ENCODE measurements at regions not wholly inside any gene's neighbourhood (a gene's known extent, or its start where the extent isn't known, plus 50 kb on each side); places are given as distances from the start of the nearest gene placed in this dataset.

DNA sequence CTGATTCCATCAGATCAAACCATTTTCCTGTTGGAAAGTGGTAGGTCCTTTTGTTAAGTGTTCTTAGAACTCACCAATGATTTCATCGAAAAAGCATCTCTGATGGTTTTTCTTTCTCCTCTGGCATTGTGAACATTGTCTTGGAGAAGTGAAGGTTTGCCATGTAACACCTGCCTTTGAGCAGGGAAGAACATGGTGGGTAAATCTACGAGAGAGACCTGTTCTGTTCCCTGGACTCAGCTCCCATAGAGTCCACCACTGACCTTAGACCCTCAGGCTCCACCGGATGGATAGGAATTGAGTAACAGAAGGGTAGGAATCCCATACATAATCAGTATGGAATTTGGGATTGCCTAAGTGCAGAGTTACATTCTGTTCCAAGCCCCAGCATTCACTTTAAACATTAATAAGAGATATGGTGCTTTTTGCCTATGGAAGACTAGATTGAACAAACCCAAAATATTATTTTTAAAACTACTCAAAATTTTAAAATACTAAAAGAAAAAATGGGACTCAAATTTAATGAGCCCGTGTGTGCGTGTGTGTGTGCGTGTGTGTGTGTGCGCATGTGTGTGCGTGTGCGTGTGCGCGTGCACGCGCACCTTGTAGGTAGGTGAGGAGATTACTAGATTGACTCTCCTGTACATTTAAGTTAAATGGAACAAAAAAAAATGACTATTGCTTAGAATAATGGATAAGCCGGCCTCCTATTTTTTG, 92.0 kb downstream of the C9orf152 start:
- Histone ChIP-seq H3K4me3 (ENCODE audit: low read length) (no peak overlapping the region), H3K9me3 (ENCODE audit: control insufficient read depth in 1 of 2, insufficient read depth in 1 of 2, low read length in 2 of 2) (no peaks in the 10 kb centered on the region), H3K27me3 (ENCODE audit: control insufficient read depth in 1 of 2, insufficient read depth in 2 of 2, low read length in 2 of 2) (no peaks in the 10 kb centered on the region), H3K36me3 (ENCODE audit: insufficient read depth, low read length) (no peaks in the 10 kb centered on the region), H3K27ac (ENCODE audit: low read depth in 1 of 2, low read length in 2 of 2) (no peak overlapping the region), H3K4me1 (ENCODE audit: insufficient read depth, low read length) (no peaks in the 10 kb centered on the region)
- intact Hi-C loops (cut with DNase I, micrococcal nuclease): no loop called here
- H3K36me3 Mint-ChIP-seq (ENCODE audit: low read depth): no peaks in the 10 kb centered on the region
- ChIA-PET CTCF (no interaction called here), POLR2A (no interaction called here)
- no peak overlapping the region for H3K27ac Mint-ChIP-seq
- no peak for DNase-seq
- ATAC-seq (ENCODE audit: poor library complexity): no peak
- H3K27me3 Mint-ChIP-seq: no peaks in the 10 kb centered on the region
- H3K9me3 Mint-ChIP-seq: no peaks in the 10 kb centered on the region
- no peak overlapping the region for H3K4me3 Mint-ChIP-seq
- TF ChIP-seq, protein P1, sequence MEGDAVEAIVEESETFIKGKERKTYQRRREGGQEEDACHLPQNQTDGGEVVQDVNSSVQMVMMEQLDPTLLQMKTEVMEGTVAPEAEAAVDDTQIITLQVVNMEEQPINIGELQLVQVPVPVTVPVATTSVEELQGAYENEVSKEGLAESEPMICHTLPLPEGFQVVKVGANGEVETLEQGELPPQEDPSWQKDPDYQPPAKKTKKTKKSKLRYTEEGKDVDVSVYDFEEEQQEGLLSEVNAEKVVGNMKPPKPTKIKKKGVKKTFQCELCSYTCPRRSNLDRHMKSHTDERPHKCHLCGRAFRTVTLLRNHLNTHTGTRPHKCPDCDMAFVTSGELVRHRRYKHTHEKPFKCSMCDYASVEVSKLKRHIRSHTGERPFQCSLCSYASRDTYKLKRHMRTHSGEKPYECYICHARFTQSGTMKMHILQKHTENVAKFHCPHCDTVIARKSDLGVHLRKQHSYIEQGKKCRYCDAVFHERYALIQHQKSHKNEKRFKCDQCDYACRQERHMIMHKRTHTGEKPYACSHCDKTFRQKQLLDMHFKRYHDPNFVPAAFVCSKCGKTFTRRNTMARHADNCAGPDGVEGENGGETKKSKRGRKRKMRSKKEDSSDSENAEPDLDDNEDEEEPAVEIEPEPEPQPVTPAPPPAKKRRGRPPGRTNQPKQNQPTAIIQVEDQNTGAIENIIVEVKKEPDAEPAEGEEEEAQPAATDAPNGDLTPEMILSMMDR (IDR thresholded peaks at IDR 0.05): no peak
- H3K4me1 Mint-ChIP-seq (ENCODE audit: low read depth): no peaks in the 10 kb centered on the region

DNA sequence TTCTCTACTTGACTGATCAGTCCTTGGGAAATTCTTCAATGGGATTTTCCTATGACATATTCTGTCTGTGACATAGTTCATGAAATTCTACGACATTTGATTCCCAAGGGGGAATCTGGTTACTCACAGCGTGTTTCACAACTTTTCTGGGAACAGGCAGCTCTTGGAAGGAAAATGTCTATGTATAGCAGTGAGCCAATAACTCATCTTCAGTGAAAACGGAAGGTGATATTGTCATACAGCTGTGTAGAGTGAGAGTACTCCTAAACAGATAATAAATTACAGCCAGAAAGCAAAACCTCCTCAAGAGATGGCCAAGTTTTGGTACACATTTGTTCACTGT, 91.4 kb downstream of the C9orf152 start:
- Histone ChIP-seq H3K4me1 (ENCODE audit: insufficient read depth, low read length) (no peaks in the 10 kb centered on the region), H3K9me3 (ENCODE audit: control insufficient read depth in 1 of 2, insufficient read depth in 1 of 2, low read length in 2 of 2) (no peaks in the 10 kb centered on the region), H3K27ac (ENCODE audit: low read depth in 1 of 2, low read length in 2 of 2) (no peak overlapping the region), H3K27me3 (ENCODE audit: control insufficient read depth in 1 of 2, insufficient read depth in 2 of 2, low read length in 2 of 2) (no peaks in the 10 kb centered on the region), H3K36me3 (ENCODE audit: insufficient read depth, low read length) (no peaks in the 10 kb centered on the region), H3K4me3 (ENCODE audit: low read length) (no peak overlapping the region)
- Mint-ChIP-seq H3K4me1 (ENCODE audit: low read depth) (no peaks in the 10 kb centered on the region), H3K36me3 (ENCODE audit: low read depth) (no peaks in the 10 kb centered on the region), H3K4me3 (no peak overlapping the region), H3K27me3 (no peaks in the 10 kb centered on the region), H3K9me3 (no peaks in the 10 kb centered on the region), H3K27ac (no peak overlapping the region)
- ChIA-PET POLR2A (no interaction called here), CTCF (no interaction called here)
- DNase-seq: no peak
- intact Hi-C loops (cut with DNase I, micrococcal nuclease): no loop called here
- no peak for ATAC-seq (ENCODE audit: poor library complexity)
- TF ChIP-seq, protein P1 (IDR thresholded peaks at IDR 0.05): no peak

DNA sequence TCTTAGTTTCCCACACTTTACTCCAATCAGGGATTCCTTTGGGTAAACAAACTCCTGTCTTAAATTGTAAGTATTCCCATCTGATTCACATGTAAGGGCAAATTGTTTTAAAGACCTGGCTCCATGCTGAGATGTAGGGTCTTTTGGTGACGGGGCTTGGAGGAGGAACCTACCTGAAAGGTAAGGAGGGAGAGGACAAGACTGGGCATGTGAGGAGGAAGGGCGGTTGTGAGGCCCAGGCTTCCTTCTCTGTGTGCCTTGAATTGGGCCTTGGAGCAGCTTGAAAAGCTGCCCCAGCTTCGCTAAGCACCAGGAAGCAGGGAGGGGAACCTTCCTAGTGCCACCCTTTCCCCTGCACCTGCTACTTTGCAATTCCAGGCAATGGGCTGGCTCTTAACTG, 86.8 kb downstream of the C9orf152 start:
- ATAC-seq (ENCODE audit: poor library complexity): no peak
- Histone ChIP-seq H3K27me3 (ENCODE audit: control insufficient read depth in 1 of 2, insufficient read depth in 2 of 2, low read length in 2 of 2) (no peaks in the 10 kb centered on the region), H3K4me3 (ENCODE audit: low read length) (no peak overlapping the region), H3K27ac (ENCODE audit: low read depth in 1 of 2, low read length in 2 of 2) (no peak overlapping the region), H3K36me3 (ENCODE audit: insufficient read depth, low read length) (no peaks in the 10 kb centered on the region), H3K4me1 (ENCODE audit: insufficient read depth, low read length) (peaks cover 12% of the 10 kb centered on the region), H3K9me3 (ENCODE audit: control insufficient read depth in 1 of 2, insufficient read depth in 1 of 2, low read length in 2 of 2) (no peaks in the 10 kb centered on the region)
- Mint-ChIP-seq H3K27me3 (no peaks in the 10 kb centered on the region), H3K27ac (no peak overlapping the region), H3K36me3 (ENCODE audit: low read depth) (no peaks in the 10 kb centered on the region), H3K4me1 (ENCODE audit: low read depth) (peaks cover 10% of the 10 kb centered on the region), H3K4me3 (no peak overlapping the region), H3K9me3 (no peaks in the 10 kb centered on the region)
- DNase-seq: no peak
- intact Hi-C loops (cut with DNase I, micrococcal nuclease): no loop called here
- POLR2A ChIA-PET: no interaction called here
- TF ChIP-seq, protein P1 (IDR thresholded peaks at IDR 0.05): no peak
- CTCF ChIA-PET: no interaction called here
